ENCODE measurements at regions not wholly inside any gene's neighbourhood (a gene's known extent, or its start where the extent isn't known, plus 50 kb on each side); places are given as distances from the start of the nearest gene placed in this dataset.
A peak's percentile ranks its signal among the peaks of the same experiment; 100 is the strongest.

- Mint-ChIP-seq H3K27ac (no peak overlapping the region), H3K4me3 (no peak overlapping the region), H3K36me3 (no peaks in the 10 kb centered on the region), H3K9me3 (peaks cover 2% of the 10 kb centered on the region), H3K27me3 (peaks cover 14% of the 10 kb centered on the region), H3K4me1 (no peaks in the 10 kb centered on the region)
- DNase-seq: no peak
Measured at GRCh38 chr7:28231176-28231575, 50.6 kb upstream of the JAZF1 start.

GRCh38 chr7:28236560-28236959 is 56.0 kb upstream of the JAZF1 start:
- Mint-ChIP-seq H3K36me3 (peaks cover 3% of the 10 kb centered on the region), H3K27me3 (peaks cover 25% of the 10 kb centered on the region), H3K27ac (no peak overlapping the region), H3K4me3 (no peak overlapping the region), H3K9me3 (no peaks in the 10 kb centered on the region), H3K4me1 (peaks cover 16% of the 10 kb centered on the region)
- no peak for DNase-seq

- no peaks in the 10 kb centered on the region for H3K9me3 Mint-ChIP-seq
- peaks cover 25% of the 10 kb centered on the region for H3K27me3 Mint-ChIP-seq
- no peak overlapping the region for H3K4me3 Mint-ChIP-seq
- no peak for DNase-seq
- peaks cover 16% of the 10 kb centered on the region for H3K4me1 Mint-ChIP-seq
- H3K27ac Mint-ChIP-seq: no peak overlapping the region
- H3K36me3 Mint-ChIP-seq: peaks cover 3% of the 10 kb centered on the region
Measured at GRCh38 chr7:28237363-28237762, 56.8 kb upstream of the JAZF1 start.

- no peaks in the 10 kb centered on the region for H3K9me3 Mint-ChIP-seq
- peaks cover 16% of the 10 kb centered on the region for H3K4me1 Mint-ChIP-seq
- no peak overlapping the region for H3K4me3 Mint-ChIP-seq
- H3K36me3 Mint-ChIP-seq: peaks cover 4% of the 10 kb centered on the region
- peaks cover 28% of the 10 kb centered on the region for H3K27me3 Mint-ChIP-seq
- DNase-seq: peak; percentile 8
- peak overlapping the region; percentile 52 for H3K27ac Mint-ChIP-seq
Measured at GRCh38 chr7:28239823-28240204, 59.2 kb upstream of the JAZF1 start.

GRCh38 chr7:28240481-28240880 is 59.9 kb upstream of the JAZF1 start:
- no peak for DNase-seq
- no peak overlapping the region for H3K27ac Mint-ChIP-seq

GRCh38 chr7:28243861-28244260 is 63.3 kb upstream of the JAZF1 start:
- Mint-ChIP-seq H3K36me3 (peaks cover 2% of the 10 kb centered on the region), H3K27me3 (peaks cover 9% of the 10 kb centered on the region), H3K9me3 (peaks cover 1% of the 10 kb centered on the region), H3K4me3 (no peak overlapping the region), H3K27ac (no peak overlapping the region), H3K4me1 (peaks cover 11% of the 10 kb centered on the region)
- DNase-seq: no peak

More at GRCh38 chr7:28240481-28240880, 59.9 kb upstream of the JAZF1 start:
- H3K4me1 Mint-ChIP-seq: peaks cover 16% of the 10 kb centered on the region
- H3K4me3 Mint-ChIP-seq: no peak overlapping the region
- no peaks in the 10 kb centered on the region for H3K9me3 Mint-ChIP-seq
- peaks cover 4% of the 10 kb centered on the region for H3K36me3 Mint-ChIP-seq
- H3K27me3 Mint-ChIP-seq: peaks cover 28% of the 10 kb centered on the region

GRCh38 chr7:28245123-28245878 is 64.7 kb upstream of the JAZF1 start:
- Mint-ChIP-seq H3K9me3 (peaks cover 2% of the 10 kb centered on the region), H3K27me3 (peaks cover 9% of the 10 kb centered on the region), H3K4me3 (no peak overlapping the region), H3K36me3 (peaks cover 2% of the 10 kb centered on the region), H3K4me1 (peaks cover under 1% of the 10 kb centered on the region), H3K27ac (no peak overlapping the region)
- DNase-seq: no peak

- no peak overlapping the region for H3K27ac Mint-ChIP-seq
- H3K9me3 Mint-ChIP-seq: peaks cover 2% of the 10 kb centered on the region
- DNase-seq: no peak
- no peak overlapping the region for H3K4me3 Mint-ChIP-seq
- peaks cover 2% of the 10 kb centered on the region for H3K36me3 Mint-ChIP-seq
- H3K27me3 Mint-ChIP-seq: peaks cover 9% of the 10 kb centered on the region
- H3K4me1 Mint-ChIP-seq: no peaks in the 10 kb centered on the region
Measured at GRCh38 chr7:28246921-28247461, 66.4 kb upstream of the JAZF1 start.

GRCh38 chr7:28258240-28258639 is 77.6 kb upstream of the JAZF1 start:
- Mint-ChIP-seq H3K36me3 (no peaks in the 10 kb centered on the region), H3K9me3 (peaks cover 2% of the 10 kb centered on the region), H3K4me1 (peaks cover 2% of the 10 kb centered on the region)

GRCh38 chr7:28260969-28261368 is 80.4 kb upstream of the JAZF1 start:
- peaks cover 38% of the 10 kb centered on the region for H3K27me3 Mint-ChIP-seq
- no peak overlapping the region for H3K27ac Mint-ChIP-seq
- no peaks in the 10 kb centered on the region for H3K9me3 Mint-ChIP-seq
- no peaks in the 10 kb centered on the region for H3K36me3 Mint-ChIP-seq
- peaks cover 2% of the 10 kb centered on the region for H3K4me1 Mint-ChIP-seq
- H3K4me3 Mint-ChIP-seq: no peak overlapping the region
- DNase-seq: no peak

More at GRCh38 chr7:28258240-28258639, 77.6 kb upstream of the JAZF1 start:
- no peak overlapping the region for H3K4me3 Mint-ChIP-seq
- H3K27me3 Mint-ChIP-seq: peaks cover 39% of the 10 kb centered on the region
- H3K27ac Mint-ChIP-seq: no peak overlapping the region
- DNase-seq: no peak

- Mint-ChIP-seq H3K4me1 (peaks cover 4% of the 10 kb centered on the region), H3K27ac (no peak overlapping the region), H3K36me3 (no peaks in the 10 kb centered on the region), H3K4me3 (no peak overlapping the region), H3K9me3 (no peaks in the 10 kb centered on the region), H3K27me3 (peaks cover 35% of the 10 kb centered on the region)
- DNase-seq: no peak
Measured at GRCh38 chr7:28263622-28264271, 83.2 kb upstream of the JAZF1 start.

GRCh38 chr7:28266402-28266801 is 85.8 kb upstream of the JAZF1 start:
- no peaks in the 10 kb centered on the region for H3K9me3 Mint-ChIP-seq
- DNase-seq: no peak
- H3K4me3 Mint-ChIP-seq: no peak overlapping the region
- H3K4me1 Mint-ChIP-seq: peaks cover 9% of the 10 kb centered on the region
- H3K27me3 Mint-ChIP-seq: peaks cover 45% of the 10 kb centered on the region
- no peaks in the 10 kb centered on the region for H3K36me3 Mint-ChIP-seq
- H3K27ac Mint-ChIP-seq: no peak overlapping the region

GRCh38 chr7:28267012-28267411 is 86.4 kb upstream of the JAZF1 start:
- no peak overlapping the region for H3K27ac Mint-ChIP-seq
- peaks cover 46% of the 10 kb centered on the region for H3K27me3 Mint-ChIP-seq
- no peak for DNase-seq
- no peaks in the 10 kb centered on the region for H3K36me3 Mint-ChIP-seq
- peaks cover 7% of the 10 kb centered on the region for H3K4me1 Mint-ChIP-seq
- no peaks in the 10 kb centered on the region for H3K9me3 Mint-ChIP-seq
- H3K4me3 Mint-ChIP-seq: no peak overlapping the region

GRCh38 chr7:28269700-28270361 is 89.2 kb upstream of the JAZF1 start:
- DNase-seq: no peak
- Mint-ChIP-seq H3K4me3 (no peak overlapping the region), H3K4me1 (peaks cover 10% of the 10 kb centered on the region), H3K27me3 (peaks cover 40% of the 10 kb centered on the region), H3K27ac (no peak overlapping the region), H3K9me3 (peaks cover 4% of the 10 kb centered on the region), H3K36me3 (peaks cover 6% of the 10 kb centered on the region)

GRCh38 chr7:28270536-28270935 is 89.9 kb upstream of the JAZF1 start:
- H3K4me3 Mint-ChIP-seq: no peak overlapping the region
- peaks cover 6% of the 10 kb centered on the region for H3K36me3 Mint-ChIP-seq
- no peak for DNase-seq
- no peak overlapping the region for H3K27ac Mint-ChIP-seq
- peaks cover 10% of the 10 kb centered on the region for H3K4me1 Mint-ChIP-seq
- peaks cover 40% of the 10 kb centered on the region for H3K27me3 Mint-ChIP-seq
- peaks cover 4% of the 10 kb centered on the region for H3K9me3 Mint-ChIP-seq

All from activated naive CD8-positive, alpha-beta T cell treated with anti-CD3 and anti-CD28 coated beads for 36 hours (primary cell).